ENCODE measurements at regions not wholly inside any gene's neighbourhood (a gene's known extent, or its start where the extent isn't known, plus 50 kb on each side); places are given as distances from the start of the nearest gene placed in this dataset.
"Not testable (repeated sequence)": the region's sequence is repeated elsewhere in the genome, so short reads cannot be mapped to it uniquely, and the experiment has no call there.

- DNase-seq, result no peak
Observed at GRCh38 chr3:18724456-18724855, 299.3 kb upstream of the SATB1 start.

GRCh38 chr3:18723206-18723810, 298.2 kb upstream of the SATB1 start:
- no peak for DNase-seq

GRCh38 chr3:18720543-18720942, 295.4 kb upstream of the SATB1 start:
- no peak for DNase-seq

- no peak for DNase-seq
Observed at GRCh38 chr3:18717598-18717997, 292.5 kb upstream of the SATB1 start.

GRCh38 chr3:18716821-18717220, 291.7 kb upstream of the SATB1 start:
- DNase-seq, result no peak

GRCh38 chr3:18716101-18716500, 291.0 kb upstream of the SATB1 start:
- DNase-seq, result no peak

- DNase-seq, result no peak
Observed at GRCh38 chr3:18715208-18715607, 290.1 kb upstream of the SATB1 start.

GRCh38 chr3:18713577-18713951, 288.4 kb upstream of the SATB1 start:
- DNase-seq, result no peak

- no peak for DNase-seq
Observed at GRCh38 chr3:18712713-18713576, 287.8 kb upstream of the SATB1 start.

GRCh38 chr3:18704326-18704725, 279.2 kb upstream of the SATB1 start:
- no peak for DNase-seq

GRCh38 chr3:18703798-18704197, 278.7 kb upstream of the SATB1 start:
- DNase-seq, result no peak

GRCh38 chr3:18693588-18694329, 268.6 kb upstream of the SATB1 start:
- DNase-seq, result not testable (repeated sequence)

- no peak for DNase-seq
Observed at GRCh38 chr3:18687286-18687685, 262.1 kb upstream of the SATB1 start.

GRCh38 chr3:18683900-18684299, 258.8 kb upstream of the SATB1 start:
- DNase-seq, result no peak

- no peak for DNase-seq
Observed at GRCh38 chr3:18681818-18682345, 256.7 kb upstream of the SATB1 start.

GRCh38 chr3:18680758-18681157, 255.6 kb upstream of the SATB1 start:
- DNase-seq, result no peak

GRCh38 chr3:18679238-18679637, 254.1 kb upstream of the SATB1 start:
- no peak for DNase-seq

- no peak for DNase-seq
Observed at GRCh38 chr3:18675197-18675596, 250.1 kb upstream of the SATB1 start.

- DNase-seq, result no peak
Observed at GRCh38 chr3:18672561-18672960, 247.4 kb upstream of the SATB1 start.

- DNase-seq, result no peak
Observed at GRCh38 chr3:18670759-18671158, 245.6 kb upstream of the SATB1 start.

- no peak for DNase-seq
Observed at GRCh38 chr3:18669374-18669773, 244.2 kb upstream of the SATB1 start.

GRCh38 chr3:18667552-18667951, 242.4 kb upstream of the SATB1 start:
- no peak for DNase-seq

GRCh38 chr3:18666655-18667054, 241.5 kb upstream of the SATB1 start:
- no peak for DNase-seq

- no peak for DNase-seq
Observed at GRCh38 chr3:18660059-18660458, 234.9 kb upstream of the SATB1 start.

Measured in DMS 273 treated with DMSO at 0.1 percent for 48 hours (cell line).